H1 (cell line): ENCODE measurements at regions not wholly inside any gene's neighbourhood (a gene's known extent, or its start where the extent isn't known, plus 50 kb on each side); places are given as distances from the start of the nearest gene placed in this dataset.

Experiments
- EGR1 ChIP-seq: IDR thresholded peaks from 2 replicates; pipeline ENCODE4 v1.6.1; 2011; ENCODE audit warnings: low read depth, low read length, borderline replicate concordance
- HDAC6 ChIP-seq: IDR thresholded peaks from one replicate; pipeline ENCODE4 v1.7.1; 2012; ENCODE audit warnings: low read depth, mild to moderate bottlenecking, inconsistent platforms, low read length, moderate library complexity
- MAFK ChIP-seq: IDR thresholded peaks from 2 replicates; pipeline ENCODE4 v1.6.1; 2012; ENCODE audit warnings: low read depth, mild to moderate bottlenecking, improper control_type of control experiment, low read length
- POLR2AphosphoS5 ChIP-seq: IDR thresholded peaks from 2 replicates; pipeline ENCODE4 v1.6.1; 2011; ENCODE audit warnings: low read depth, low read length
- SUZ12 ChIP-seq: fragments of 200-600 bp; sonication (generic); IDR thresholded peaks from 2 replicates; pipeline ENCODE4 v1.6.1; 2012; ENCODE audit warnings: mild to moderate bottlenecking, inconsistent platforms, low read length, moderate library complexity, mixed read lengths
- TBP ChIP-seq: IDR thresholded peaks from 2 replicates; pipeline ENCODE4 v1.6.1; 2011; ENCODE audit warnings: low read depth, low read length, improper control_type of control experiment

DNA sequence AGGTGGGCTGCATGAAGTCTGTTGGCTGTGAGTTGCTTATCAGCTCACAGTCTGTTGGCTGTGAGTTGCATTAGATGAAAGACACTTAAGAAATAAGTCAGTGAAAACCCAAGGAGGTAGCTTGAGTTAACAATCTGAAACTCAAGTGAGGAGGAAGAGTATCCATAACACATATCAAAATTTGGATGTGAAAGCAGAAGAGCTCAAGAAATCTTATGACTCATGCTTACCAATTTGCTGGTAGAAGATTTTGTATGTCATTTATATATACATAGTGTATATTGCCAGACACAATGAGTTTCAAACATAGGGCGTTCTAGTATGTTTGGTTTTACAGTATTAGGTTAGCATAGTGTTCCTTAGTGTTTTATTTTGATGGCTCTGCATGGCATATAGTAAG is 107.4 kb downstream of the DDIT4L start (continued):
- TF ChIP-seq HDAC6 (no peak), POLR2AphosphoS5 (no peak), TBP (no peak), EGR1 (no peak), SUZ12 (no peak), MAFK (no peak)
